CD4-positive, alpha-beta T cell (primary cell): ENCODE measurements at regions not wholly inside any gene's neighbourhood (a gene's known extent, or its start where the extent isn't known, plus 50 kb on each side); places are given as distances from the start of the nearest gene placed in this dataset.

ENCODE experiments used
- ATAC-seq: fragments of 200-7000 bp; cut with Tn5 transposase; one replicate; pipeline ENCODE4 v1.10.0; 2022; ENCODE audit warnings: mild to moderate bottlenecking; ENCODE audit not compliant: poor library complexity
- CTCF ChIA-PET: fragments of 350-600 bp; sonication (Branson Sonifier 250); formaldehyde crosslinking; loops from one replicate; lab custom pipeline; 2021; ENCODE audit warnings: antibody characterized with exemption, inconsistent platforms; lab: Charles Lee
- POLR2A ChIA-PET: fragments of 350-600 bp; sonication (Branson Sonifier 250); formaldehyde crosslinking; loops from one replicate; lab custom pipeline; 2021; ENCODE audit warnings: antibody characterized with exemption, inconsistent platforms; lab: Charles Lee
- DNase-seq, 14 experiments: peaks; one replicate each; pipeline ENCODE4 v3.0.0-alpha.2; 2013 to 2020; ENCODE audit warnings: mixed read lengths in 2 of 14
- H3K27ac ChIP-seq, 2 donors: one replicate each; pipeline versions ENCODE4 v1.5.1 to v1.7.0; 2013; ENCODE audit warnings: low read length in 2 of 2, low read depth in 1 of 2, mild to moderate bottlenecking in 1 of 2
- H3K27me3 ChIP-seq, 2 experiments: 1 replicate in 1 of 2; 2 replicates in 1 of 2; pipeline versions ENCODE4 v1.6.1 to v1.7.0; 2013; ENCODE audit warnings: low read length in 2 of 2, control low read depth in 1 of 2, mild to moderate bottlenecking in 1 of 2, moderate library complexity in 1 of 2; ENCODE audit not compliant: insufficient read depth in 2 of 2, control insufficient read depth in 1 of 2
- H3K36me3 ChIP-seq: one replicate; pipeline ENCODE4 v1.6.1; 2013; ENCODE audit warnings: low read length, control low read depth; ENCODE audit not compliant: insufficient read depth
- H3K4me1 ChIP-seq: one replicate; pipeline ENCODE4 v1.6.1; 2013; ENCODE audit warnings: low read length, control low read depth; ENCODE audit not compliant: insufficient read depth
- H3K4me3 ChIP-seq: one replicate; pipeline ENCODE4 v1.5.1; 2013; ENCODE audit warnings: mild to moderate bottlenecking, low read length, moderate library complexity
- H3K9me3 ChIP-seq, 2 experiments: 1 replicate in 1 of 2; 2 replicates in 1 of 2; pipeline versions ENCODE4 v1.6.1 to v1.7.0; 2013; ENCODE audit warnings: low read length in 2 of 2, mild to moderate bottlenecking in 2 of 2, control low read depth in 1 of 2, moderate library complexity in 1 of 2; ENCODE audit not compliant: control insufficient read depth in 1 of 2, insufficient read depth in 1 of 2
- H3K27ac Mint-ChIP-seq: one replicate; pipeline ENCODE4 v1.8.0; 2020; ENCODE audit warnings: mixed read lengths
- H3K27me3 Mint-ChIP-seq: one replicate; pipeline ENCODE4 v1.8.0; 2021; ENCODE audit warnings: mixed read lengths
- H3K36me3 Mint-ChIP-seq: one replicate; pipeline ENCODE4 v1.8.0; 2021; ENCODE audit warnings: low read depth, mixed read lengths
- H3K4me1 Mint-ChIP-seq: one replicate; pipeline ENCODE4 v1.8.0; 2021; ENCODE audit warnings: low read depth, mixed read lengths
- H3K4me3 Mint-ChIP-seq: one replicate; pipeline ENCODE4 v1.8.0; 2020; ENCODE audit warnings: mild to moderate bottlenecking, mixed read lengths
- H3K9me3 Mint-ChIP-seq: one replicate; pipeline ENCODE4 v1.8.0; 2020; ENCODE audit warnings: mixed read lengths
- intact Hi-C, 2 experiments: fragments of 100-400 bp; cut with DNase I in 1 of 2; cut with micrococcal nuclease in 1 of 2; formaldehyde crosslinking; loops; one replicate each; pipeline versions ENCODE4 v1.15.1 to v1.9.0; 2023 to 2025; cut with DNase I, micrococcal nuclease
- TF ChIP-seq, protein P1 (sequence below): fragments of 200-600 bp; IDR thresholded peaks from one replicate; pipeline ENCODE4 v1.8.0; 2022; ENCODE audit warnings: antibody characterized with exemption, mild to moderate bottlenecking

- H3K27ac Mint-ChIP-seq, result no peak overlapping the region
- DNase-seq, result no peak
- no peak for ATAC-seq
- no peaks in the 10 kb centered on the region for H3K4me1 Mint-ChIP-seq
- Histone ChIP-seq H3K4me3 (no peak overlapping the region), H3K36me3 (no peaks in the 10 kb centered on the region), H3K4me1 (no peaks in the 10 kb centered on the region), H3K27ac (no peak overlapping the region), H3K27me3 (peaks cover 0 to 5% of the 10 kb centered on the region in 2 experiments), H3K9me3 (no peaks in the 10 kb centered on the region)
- H3K36me3 Mint-ChIP-seq, result no peaks in the 10 kb centered on the region
- no peak overlapping the region for H3K4me3 Mint-ChIP-seq
- peaks cover 16% of the 10 kb centered on the region for H3K27me3 Mint-ChIP-seq
- ChIA-PET CTCF (no interaction called here), POLR2A (interaction anchor here (0.6 kb wide), 1 partner anchor 907 kb away, joined by 5 read pairs; no protein-coding TSS in a partner anchor)
- TF ChIP-seq, protein P1, sequence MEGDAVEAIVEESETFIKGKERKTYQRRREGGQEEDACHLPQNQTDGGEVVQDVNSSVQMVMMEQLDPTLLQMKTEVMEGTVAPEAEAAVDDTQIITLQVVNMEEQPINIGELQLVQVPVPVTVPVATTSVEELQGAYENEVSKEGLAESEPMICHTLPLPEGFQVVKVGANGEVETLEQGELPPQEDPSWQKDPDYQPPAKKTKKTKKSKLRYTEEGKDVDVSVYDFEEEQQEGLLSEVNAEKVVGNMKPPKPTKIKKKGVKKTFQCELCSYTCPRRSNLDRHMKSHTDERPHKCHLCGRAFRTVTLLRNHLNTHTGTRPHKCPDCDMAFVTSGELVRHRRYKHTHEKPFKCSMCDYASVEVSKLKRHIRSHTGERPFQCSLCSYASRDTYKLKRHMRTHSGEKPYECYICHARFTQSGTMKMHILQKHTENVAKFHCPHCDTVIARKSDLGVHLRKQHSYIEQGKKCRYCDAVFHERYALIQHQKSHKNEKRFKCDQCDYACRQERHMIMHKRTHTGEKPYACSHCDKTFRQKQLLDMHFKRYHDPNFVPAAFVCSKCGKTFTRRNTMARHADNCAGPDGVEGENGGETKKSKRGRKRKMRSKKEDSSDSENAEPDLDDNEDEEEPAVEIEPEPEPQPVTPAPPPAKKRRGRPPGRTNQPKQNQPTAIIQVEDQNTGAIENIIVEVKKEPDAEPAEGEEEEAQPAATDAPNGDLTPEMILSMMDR, result no peak
- intact Hi-C loops, result no loop called here
- H3K9me3 Mint-ChIP-seq, result no peaks in the 10 kb centered on the region
Measured at GRCh38 chr13:31441800-31442510, 242.2 kb downstream of the B3GLCT start.

- no peaks in the 10 kb centered on the region for H3K9me3 ChIP-seq
- H3K27ac Mint-ChIP-seq, result no peak overlapping the region
- no peaks in the 10 kb centered on the region for H3K4me1 Mint-ChIP-seq
- H3K27me3 ChIP-seq, result peaks cover 0 to 5% of the 10 kb centered on the region in 2 experiments
- H3K9me3 Mint-ChIP-seq, result no peaks in the 10 kb centered on the region
- intact Hi-C loops, result no loop called here
- TF ChIP-seq, protein P1, result no peak
- no peaks in the 10 kb centered on the region for H3K36me3 Mint-ChIP-seq
- H3K4me1 ChIP-seq, result no peaks in the 10 kb centered on the region
- H3K27ac ChIP-seq, result no peak overlapping the region
- POLR2A ChIA-PET, result interaction anchor here (0.6 kb wide), 1 partner anchor 906 kb away, joined by 5 read pairs; no protein-coding TSS in a partner anchor
- CTCF ChIA-PET, result no interaction called here
- peaks cover 13% of the 10 kb centered on the region for H3K27me3 Mint-ChIP-seq
- no peaks in the 10 kb centered on the region for H3K36me3 ChIP-seq
- DNase-seq, result no peak
- no peak overlapping the region for H3K4me3 Mint-ChIP-seq
- H3K4me3 ChIP-seq, result no peak overlapping the region
- no peak for ATAC-seq
Measured at GRCh38 chr13:31442571-31442970, 242.8 kb downstream of the B3GLCT start.

- Mint-ChIP-seq H3K4me1 (no peaks in the 10 kb centered on the region), H3K9me3 (no peaks in the 10 kb centered on the region), H3K4me3 (no peak overlapping the region), H3K27me3 (peaks cover 10% of the 10 kb centered on the region), H3K27ac (no peak overlapping the region), H3K36me3 (no peaks in the 10 kb centered on the region)
- no peaks in the 10 kb centered on the region for H3K4me1 ChIP-seq
- no peaks in the 10 kb centered on the region for H3K9me3 ChIP-seq
- ATAC-seq, result no peak
- ChIA-PET POLR2A (no interaction called here), CTCF (interaction anchor here (0.6 kb wide), 1 partner anchor 443 kb away, joined by 3 read pairs; no protein-coding TSS in a partner anchor)
- no peaks in the 10 kb centered on the region for H3K27me3 ChIP-seq
- DNase-seq, result no peak
- no peaks in the 10 kb centered on the region for H3K36me3 ChIP-seq
- H3K27ac ChIP-seq, result no peak overlapping the region
- TF ChIP-seq, protein P1, result no peak
- intact Hi-C loops, result no loop called here
- no peak overlapping the region for H3K4me3 ChIP-seq
Measured at GRCh38 chr13:31444266-31444856, 244.6 kb downstream of the B3GLCT start.
